ENCODE measurements at regions not wholly inside any gene's neighbourhood (a gene's known extent, or its start where the extent isn't known, plus 50 kb on each side); places are given as distances from the start of the nearest gene placed in this dataset.
"Not testable (repeated sequence)": the region's sequence is repeated elsewhere in the genome, so short reads cannot be mapped to it uniquely, and the experiment has no call there.

GRCh38 chr9:71268871-71269635 lies 147.6 kb upstream of the TRPM3 start:
- DNase-seq, result no peak

- no peak for DNase-seq
Observed at GRCh38 chr9:71263451-71263850, 142.0 kb upstream of the TRPM3 start.

GRCh38 chr9:71260419-71260818 lies 139.0 kb upstream of the TRPM3 start:
- DNase-seq, result not testable (repeated sequence)

GRCh38 chr9:71254592-71255277 lies 133.3 kb upstream of the TRPM3 start:
- DNase-seq, result no peak

DNA sequence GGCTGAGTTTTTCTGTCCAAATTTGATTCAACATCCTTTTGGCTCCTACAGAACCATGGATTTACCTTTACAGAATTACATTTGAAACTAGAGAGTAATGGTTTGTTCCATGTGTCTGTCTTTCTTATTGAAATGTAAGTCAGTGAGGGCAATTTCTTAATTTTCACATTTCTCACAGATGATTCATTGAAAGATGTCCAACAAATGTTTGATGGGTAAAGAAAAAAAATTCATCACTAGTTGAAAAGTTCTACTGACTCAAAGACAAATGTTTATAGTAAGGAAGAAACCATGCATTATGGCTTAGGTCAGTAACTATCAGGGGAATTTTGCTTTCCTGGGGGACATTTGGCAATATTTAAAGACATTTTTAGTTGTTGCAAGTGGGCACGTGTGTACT lies 131.6 kb upstream of the TRPM3 start:
- no peak for DNase-seq

GRCh38 chr9:71250581-71250980 lies 129.2 kb upstream of the TRPM3 start:
- no peak for DNase-seq

GRCh38 chr9:71249729-71250317 lies 128.4 kb upstream of the TRPM3 start:
- peak; percentile 2 for DNase-seq

GRCh38 chr9:71245651-71246050 lies 124.2 kb upstream of the TRPM3 start:
- no peak for DNase-seq

- DNase-seq, result no peak
Observed at GRCh38 chr9:71243951-71244350, 122.5 kb upstream of the TRPM3 start.

- DNase-seq, result no peak
Observed at GRCh38 chr9:71242081-71242480, 120.7 kb upstream of the TRPM3 start.

DNA sequence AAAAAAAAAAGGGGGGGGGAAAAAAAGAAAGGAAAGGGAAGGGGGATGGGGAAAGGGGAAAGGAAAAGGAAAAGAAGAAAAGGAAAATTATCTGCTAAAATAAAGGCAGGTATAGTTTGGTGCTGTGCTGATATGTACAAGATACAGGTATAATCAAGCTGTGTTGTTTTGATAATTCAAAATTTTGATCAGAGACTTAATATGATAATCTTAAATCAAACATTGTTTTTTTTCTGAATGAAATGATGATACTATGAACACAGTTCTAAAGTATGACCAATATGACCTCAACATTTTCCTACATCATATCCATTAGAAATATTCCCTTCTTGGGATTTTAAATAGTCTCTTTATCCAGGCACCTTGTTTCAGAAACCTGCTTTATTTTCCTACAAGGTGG lies 115.6 kb upstream of the TRPM3 start:
- DNase-seq, result no peak

DNA sequence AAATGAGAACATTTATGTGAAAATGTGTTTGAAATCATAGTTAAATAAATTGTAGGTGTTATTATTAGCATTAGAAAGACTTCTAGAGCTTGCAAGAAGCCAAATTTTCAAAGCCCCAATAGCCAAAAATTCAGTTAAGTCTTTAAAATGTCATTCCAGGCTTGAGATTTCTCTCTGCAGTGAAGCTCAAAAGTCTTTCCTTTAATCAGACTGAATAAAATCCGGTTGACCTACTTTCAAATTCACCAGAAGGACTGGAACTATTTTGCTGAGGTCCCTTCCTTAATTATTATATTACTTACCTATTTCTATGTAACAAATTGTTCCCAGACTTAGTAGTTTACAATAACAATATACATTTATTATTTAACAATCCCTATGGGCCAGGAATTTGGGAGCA lies 112.2 kb upstream of the TRPM3 start:
- DNase-seq, result no peak

GRCh38 chr9:71223953-71224538 lies 102.6 kb upstream of the TRPM3 start:
- DNase-seq, result no peak

GRCh38 chr9:71218774-71219173 lies 97.4 kb upstream of the TRPM3 start:
- DNase-seq, result no peak

- DNase-seq, result no peak
Observed at GRCh38 chr9:71213633-71214032, 92.2 kb upstream of the TRPM3 start.

DNA sequence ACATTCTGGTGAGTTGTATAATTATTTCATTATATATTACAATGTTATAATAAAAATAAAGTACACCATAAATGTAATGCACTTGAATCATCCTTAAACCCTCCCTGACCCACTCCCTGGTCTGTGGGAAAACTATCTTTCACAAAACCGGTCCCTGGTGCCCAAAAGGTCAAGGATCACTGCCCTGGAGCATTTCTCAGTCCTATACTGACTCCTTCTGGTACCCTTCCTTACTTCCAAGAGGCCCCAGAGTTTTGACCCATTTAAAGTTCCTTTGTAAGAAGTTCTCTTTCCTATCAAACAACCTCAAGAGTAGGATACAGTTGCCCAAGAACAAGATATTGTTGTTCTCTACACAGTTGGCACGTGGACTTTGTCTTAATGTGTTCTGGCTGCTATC lies 88.9 kb upstream of the TRPM3 start:
- no peak for DNase-seq

- DNase-seq, result no peak
Observed at GRCh38 chr9:71209890-71210289, 88.5 kb upstream of the TRPM3 start.

GRCh38 chr9:71202931-71203330 lies 81.5 kb upstream of the TRPM3 start:
- no peak for DNase-seq

- no peak for DNase-seq
Observed at GRCh38 chr9:71191708-71192107, 70.3 kb upstream of the TRPM3 start.

GRCh38 chr9:71183251-71183650 lies 61.8 kb upstream of the TRPM3 start:
- no peak for DNase-seq

DNA sequence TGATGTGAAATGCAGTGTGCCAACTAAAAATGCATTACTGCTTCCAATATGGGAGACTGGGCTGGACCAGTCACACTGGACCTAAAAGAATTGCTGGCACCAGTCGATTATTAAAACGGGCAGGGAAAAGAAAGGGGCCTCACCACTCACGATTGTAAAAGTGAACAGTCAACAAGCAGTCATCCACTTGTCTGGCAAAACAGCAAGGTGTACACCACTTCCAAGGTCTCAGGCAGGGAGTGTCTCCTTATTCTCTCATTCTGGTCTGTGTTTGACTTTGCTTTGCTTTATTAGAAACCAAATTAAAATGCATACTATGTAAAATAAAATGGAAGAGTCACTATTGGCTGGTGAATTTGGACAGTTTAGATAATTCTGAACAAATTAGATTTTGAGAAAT lies 57.8 kb upstream of the TRPM3 start:
- no peak for DNase-seq

GRCh38 chr9:71177901-71178300 lies 56.5 kb upstream of the TRPM3 start:
- DNase-seq, result no peak

DNA sequence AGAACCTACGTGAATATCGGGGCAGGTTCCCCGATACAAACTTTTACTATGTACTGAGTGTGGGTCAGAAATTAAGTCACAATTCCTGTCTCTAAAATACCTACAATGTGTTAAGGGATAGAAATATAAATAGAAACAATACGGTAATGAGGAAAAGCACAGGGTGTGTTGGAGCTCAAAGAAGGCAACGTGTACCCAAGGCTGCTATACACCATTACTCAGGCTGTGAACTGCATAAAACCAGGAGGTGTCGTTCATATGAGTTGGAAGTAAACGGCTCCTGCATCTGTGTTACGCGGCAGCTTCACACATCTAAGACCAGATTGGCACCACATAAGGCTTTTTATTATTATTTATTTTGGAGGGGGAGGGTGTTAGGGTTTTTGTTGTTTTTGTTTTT lies 50.1 kb upstream of the TRPM3 start:
- no peak for DNase-seq

Data from CD4-positive, alpha-beta T cell treated with Interleukin-6 for 4 hours (primary cell).